Stimulated activated CD4-positive, alpha-beta T cell treated with anti-CD3 and anti-CD28 coated beads, TNF-alpha, amount 100 ng/mL, for 24 hours (primary cell): ENCODE measurements at regions not wholly inside any gene's neighbourhood (a gene's known extent, or its start where the extent isn't known, plus 50 kb on each side); places are given as distances from the start of the nearest gene placed in this dataset.
"Not testable (repeated sequence)": the region's sequence is repeated elsewhere in the genome, so short reads cannot be mapped to it uniquely, and the experiment has no call there.

Experiments
- DNase-seq, 3 experiments: peaks; one replicate each; pipeline ENCODE4 v3.0.0-alpha.2; 2020; ENCODE audit warnings: low read depth in 3 of 3

GRCh38 chr2:66174491-66174890 is 260.4 kb upstream of the MEIS1 start:
- DNase-seq = no peak

GRCh38 chr2:66173645-66174044 is 261.3 kb upstream of the MEIS1 start:
- DNase-seq = no peak

GRCh38 chr2:66171530-66171929 is 263.4 kb upstream of the MEIS1 start:
- DNase-seq = no peak

DNA sequence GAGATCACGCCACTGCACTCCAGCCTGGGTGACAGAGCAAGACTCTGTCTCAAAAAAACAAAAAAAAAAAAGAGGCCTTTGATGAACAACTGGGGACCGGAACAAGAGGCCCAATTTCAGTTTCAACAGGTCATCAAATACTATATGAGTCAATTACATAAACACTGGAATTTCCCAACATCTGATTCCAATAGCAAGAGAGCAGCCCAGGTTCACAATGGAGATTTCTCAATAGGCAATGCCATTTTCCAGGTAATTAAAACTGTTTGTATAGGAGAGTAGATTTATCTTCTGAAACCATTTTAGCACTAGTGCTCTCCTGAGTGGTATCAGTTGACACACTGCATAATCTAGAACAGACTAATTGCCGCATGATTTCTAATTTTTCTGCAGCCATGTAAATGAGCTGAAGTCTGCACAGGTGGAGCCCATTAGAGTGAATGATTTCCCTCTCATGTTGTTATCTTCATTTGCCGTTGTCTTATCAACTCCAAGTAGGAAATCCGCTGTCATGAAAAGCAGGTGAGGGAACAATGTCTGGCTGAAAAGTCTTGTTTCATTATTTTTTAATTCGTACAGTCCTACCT is 264.1 kb upstream of the MEIS1 start:
- DNase-seq = no peak

GRCh38 chr2:66169076-66169475 is 265.8 kb upstream of the MEIS1 start:
- no peak for DNase-seq

DNA sequence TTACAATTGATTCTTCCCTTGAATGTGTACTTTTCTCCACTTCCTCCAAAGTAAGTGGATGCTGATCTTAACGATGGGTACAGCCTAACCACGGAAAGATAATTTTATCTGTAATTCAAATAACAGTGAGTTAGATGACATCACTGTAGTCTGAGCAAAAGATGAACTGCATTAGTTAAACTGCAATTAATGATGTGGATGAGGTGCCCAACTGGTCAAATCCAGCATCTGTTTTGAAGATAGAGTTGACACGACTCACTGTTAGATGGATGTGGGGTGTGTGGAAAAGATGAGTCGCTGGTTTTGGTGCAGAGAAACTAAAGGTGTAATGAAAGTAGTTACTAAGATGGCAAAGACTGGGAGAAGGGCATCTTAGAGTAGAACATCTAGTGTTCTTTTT is 270.5 kb upstream of the MEIS1 start:
- DNase-seq = no peak

DNA sequence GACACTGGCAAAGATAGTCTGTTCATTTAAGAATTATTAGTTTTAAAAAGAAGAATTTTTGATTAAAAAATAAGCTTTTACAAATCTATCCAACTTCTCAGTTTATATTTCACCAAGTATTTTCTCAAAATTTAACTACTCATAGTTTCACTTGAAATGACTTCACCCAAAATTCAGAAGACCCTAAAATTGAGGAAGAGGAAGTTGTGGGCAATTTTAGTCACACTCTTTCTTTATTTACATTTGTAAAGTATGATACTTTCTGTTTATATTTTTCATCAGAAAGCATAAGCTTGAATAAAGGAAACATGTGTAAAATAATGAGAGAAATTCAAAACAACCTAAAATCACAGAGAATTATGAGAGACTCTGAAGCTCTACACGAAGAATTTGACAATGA is 278.8 kb upstream of the MEIS1 start:
- no peak for DNase-seq

- DNase-seq = no peak
These were observed 281.0 kb upstream of the MEIS1 start for GRCh38 chr2:66153941-66154340.

DNA sequence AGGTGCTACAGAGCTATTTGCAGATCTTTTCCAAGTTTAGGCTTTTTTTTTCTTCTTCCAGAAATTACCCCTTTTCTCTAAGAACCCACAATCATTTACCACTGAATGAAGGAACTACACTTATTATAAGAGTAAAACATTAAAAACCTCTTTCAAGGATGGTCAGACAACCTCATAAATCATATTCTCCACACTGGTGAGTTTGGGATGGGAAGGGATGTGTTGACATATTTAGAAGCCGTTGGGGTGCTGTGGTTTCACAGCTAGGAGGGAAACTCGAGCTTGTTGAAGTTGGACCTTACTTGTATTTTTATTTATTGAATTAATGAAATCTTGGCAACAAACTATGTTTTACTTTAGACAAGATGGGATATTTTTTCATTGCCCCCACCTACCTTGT is 289.4 kb upstream of the MEIS1 start:
- DNase-seq = no peak

DNA sequence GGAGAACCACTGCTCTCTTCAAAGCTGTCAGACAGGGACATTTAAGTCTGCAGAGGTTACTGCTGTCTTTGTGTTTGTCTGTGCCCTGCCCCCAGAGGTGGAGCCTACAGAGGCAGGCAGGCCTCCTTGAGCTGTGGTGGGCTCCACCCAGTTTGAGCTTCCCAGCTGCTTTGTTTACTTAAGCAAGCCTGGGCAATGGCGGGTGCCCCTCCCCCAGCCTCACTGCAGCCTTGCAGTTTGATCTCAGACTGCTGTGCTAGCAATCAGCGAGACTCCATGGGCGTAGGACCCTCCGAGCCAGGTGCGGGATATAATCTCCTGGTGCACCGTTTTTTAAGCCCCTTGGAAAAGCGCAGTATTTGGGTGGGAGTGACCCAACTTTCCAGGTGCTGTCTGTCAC is 290.6 kb upstream of the MEIS1 start:
- not testable (repeated sequence) for DNase-seq

DNA sequence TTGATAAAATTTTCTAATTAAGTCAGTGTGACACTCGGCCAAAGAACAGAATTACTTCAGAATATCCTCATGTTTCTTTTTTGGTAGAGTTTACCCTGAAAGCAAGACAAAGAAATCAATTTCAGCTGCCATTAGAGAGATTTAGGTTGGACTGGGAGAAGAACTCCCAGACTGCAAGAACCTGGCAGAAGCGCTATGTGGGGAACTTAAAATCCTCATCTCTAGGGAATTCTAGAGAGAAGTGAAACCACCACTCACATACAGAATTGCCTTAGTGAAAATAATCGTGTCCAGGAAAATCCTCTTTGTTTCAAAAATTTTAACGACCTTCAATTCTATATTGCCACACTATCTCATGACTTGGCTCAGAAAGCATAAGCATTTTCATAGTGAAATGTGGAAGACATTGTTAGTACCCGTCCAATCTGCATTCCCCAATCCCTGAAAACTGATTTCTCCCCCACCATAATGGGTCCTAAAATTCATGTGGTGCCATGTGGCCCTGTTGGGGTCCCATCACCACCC is 297.3 kb upstream of the MEIS1 start:
- DNase-seq = no peak

DNA sequence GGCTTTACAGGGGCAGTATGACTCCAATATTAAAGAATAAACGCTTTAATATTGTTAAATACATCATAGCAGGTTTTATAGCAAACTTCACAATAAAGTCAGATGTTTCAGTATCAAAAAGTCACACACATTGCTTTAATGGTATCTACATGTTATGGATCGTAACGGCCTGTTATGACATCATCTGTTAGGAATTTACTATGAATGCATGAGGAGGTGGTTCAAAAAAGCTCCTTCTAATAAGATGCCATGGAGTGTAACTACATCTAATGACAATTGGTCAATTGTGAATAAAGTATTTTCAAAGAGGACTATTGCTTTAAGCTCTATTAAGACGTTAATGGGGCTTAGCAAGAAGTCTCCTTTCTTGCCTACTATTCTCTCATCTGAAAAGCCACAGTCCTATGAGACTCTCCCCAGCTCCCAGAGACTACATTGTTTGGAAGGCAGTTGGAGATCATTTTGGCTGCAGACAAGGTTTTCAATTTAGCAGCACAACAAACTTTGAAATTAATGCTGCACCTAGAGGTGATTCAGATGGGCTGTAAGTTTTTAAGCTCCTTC is 300.7 kb upstream of the MEIS1 start:
- DNase-seq = no peak

- no peak for DNase-seq
These were observed 307.3 kb upstream of the MEIS1 start for GRCh38 chr2:66127656-66128055.

- DNase-seq = no peak
These were observed 307.9 kb upstream of the MEIS1 start for GRCh38 chr2:66127061-66127460.

DNA sequence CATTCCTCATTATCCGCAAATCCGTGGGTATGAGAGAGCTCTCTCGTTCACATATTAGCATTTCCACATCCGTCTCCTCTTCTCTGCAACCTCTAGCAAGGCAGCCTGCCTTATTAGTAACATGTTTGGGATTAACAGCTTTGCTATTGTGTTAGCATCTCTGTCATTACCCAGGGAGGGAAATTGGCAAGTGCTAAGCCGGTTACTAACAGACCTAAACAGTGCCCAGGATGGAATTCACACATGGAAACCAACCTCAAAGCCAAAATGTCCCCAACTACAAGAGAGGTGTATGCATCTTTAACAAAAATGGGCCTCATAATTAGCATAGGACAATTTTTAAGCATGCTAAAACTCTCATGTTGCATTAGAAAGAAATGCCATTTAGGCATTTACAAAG is 309.0 kb upstream of the MEIS1 start:
- no peak for DNase-seq

DNA sequence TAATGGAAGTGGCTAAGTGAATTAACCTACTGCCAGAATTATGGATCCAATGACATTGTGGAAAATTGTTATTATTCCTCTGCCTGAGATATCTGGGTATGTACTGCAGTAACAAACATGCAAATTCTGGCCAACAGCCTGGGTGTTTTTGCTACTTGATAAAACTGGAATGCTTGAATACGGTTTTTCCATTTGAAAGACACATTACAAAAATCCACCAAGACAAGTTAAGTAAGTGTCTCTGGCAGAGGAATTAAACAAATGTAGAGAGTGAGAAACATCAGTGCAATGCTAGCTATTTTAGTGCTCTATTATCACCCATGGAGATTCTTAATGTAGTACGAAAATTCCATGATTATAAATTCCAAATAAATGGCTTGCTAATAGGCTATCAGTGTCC is 312.4 kb upstream of the MEIS1 start:
- no peak for DNase-seq

- no peak for DNase-seq
These were observed 313.0 kb upstream of the MEIS1 start for GRCh38 chr2:66121946-66122345.

DNA sequence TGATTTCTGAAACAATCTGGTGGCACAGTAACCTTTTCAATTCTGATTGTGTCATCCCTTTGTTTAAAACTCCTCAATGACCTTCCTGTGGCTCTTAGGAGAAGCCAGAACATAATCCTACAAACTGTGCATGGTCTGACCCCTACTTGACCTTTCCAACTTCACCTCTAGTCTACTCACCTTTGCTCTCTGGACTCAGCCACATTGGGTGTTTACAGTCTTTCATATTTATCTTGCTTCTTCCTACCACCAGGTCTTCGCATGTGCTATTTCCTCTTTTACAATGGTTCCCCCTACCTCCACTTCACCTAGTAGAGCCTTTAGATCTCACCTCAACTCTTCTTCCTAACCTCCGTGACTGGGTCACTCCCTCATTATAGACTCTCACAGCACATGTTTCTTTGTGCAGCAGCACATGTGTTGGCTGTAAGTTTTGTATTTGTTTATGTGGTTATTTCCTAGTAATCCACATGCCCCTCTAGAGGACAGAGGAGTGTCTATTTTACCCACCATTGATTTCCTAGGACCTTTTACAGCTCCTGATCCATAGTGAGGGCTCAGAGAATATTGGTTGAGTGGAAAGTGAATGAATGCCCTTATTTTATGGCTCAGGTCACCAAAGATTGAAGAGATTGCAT is 320.8 kb upstream of the MEIS1 start:
- no peak for DNase-seq

DNA sequence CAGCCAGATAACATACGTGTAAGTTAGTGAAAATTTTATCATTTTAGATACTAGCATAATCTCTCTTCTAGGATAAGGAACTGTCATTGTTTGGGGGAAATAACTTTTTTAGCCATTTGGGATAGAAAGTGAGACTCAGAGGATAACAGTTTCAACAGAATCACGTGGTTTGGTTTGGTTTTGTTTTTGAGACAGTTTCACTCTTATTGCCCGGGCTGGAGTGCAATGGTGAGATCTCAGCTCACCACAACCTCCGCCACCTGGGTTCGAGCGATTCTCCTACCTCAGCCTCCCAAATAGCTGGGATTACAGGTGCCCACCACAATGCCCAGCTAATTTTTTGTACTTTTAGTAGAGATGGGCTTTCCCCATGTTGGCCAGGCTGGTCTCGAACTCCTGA is 323.2 kb upstream of the MEIS1 start:
- DNase-seq = no peak

GRCh38 chr2:66110608-66111007 is 324.3 kb upstream of the MEIS1 start:
- no peak for DNase-seq

DNA sequence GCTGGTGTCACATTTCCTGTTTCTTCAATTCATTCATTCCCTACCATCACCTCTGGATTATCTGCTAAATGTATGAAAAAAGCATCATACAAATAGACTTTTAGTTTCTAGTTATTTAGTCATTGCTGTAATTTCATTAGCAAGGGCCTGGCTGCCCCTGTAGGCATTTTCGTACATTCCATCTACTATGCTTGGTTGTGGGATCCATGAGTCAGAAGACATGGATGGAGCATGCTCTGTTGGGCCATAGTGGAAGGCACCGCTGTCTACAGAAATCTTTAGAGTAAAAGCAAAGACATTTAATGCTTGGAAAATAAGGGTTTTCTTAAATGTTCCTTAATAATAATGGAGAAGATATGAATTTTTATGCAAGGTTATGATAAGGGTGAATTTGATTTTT is 324.8 kb upstream of the MEIS1 start:
- no peak for DNase-seq

DNA sequence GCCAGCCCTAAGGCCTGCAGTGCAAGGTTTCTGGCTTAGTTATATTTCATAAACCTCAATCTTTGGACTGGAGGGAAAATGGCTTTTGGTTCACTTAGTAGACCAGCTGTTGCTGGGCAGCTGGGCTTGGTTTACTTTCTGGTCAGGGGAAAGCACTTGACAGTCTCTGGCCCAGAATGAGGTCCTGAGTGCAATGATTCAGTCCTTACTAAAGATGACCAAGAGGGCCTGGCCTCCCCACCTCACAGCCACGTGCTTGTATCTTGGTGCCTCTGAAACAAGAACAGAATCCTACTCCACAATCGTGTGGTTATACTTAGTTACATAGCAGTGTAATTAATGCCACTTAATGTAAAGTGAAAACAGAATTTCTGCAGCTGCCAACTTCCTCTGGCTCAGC is 325.5 kb upstream of the MEIS1 start:
- DNase-seq = no peak

DNA sequence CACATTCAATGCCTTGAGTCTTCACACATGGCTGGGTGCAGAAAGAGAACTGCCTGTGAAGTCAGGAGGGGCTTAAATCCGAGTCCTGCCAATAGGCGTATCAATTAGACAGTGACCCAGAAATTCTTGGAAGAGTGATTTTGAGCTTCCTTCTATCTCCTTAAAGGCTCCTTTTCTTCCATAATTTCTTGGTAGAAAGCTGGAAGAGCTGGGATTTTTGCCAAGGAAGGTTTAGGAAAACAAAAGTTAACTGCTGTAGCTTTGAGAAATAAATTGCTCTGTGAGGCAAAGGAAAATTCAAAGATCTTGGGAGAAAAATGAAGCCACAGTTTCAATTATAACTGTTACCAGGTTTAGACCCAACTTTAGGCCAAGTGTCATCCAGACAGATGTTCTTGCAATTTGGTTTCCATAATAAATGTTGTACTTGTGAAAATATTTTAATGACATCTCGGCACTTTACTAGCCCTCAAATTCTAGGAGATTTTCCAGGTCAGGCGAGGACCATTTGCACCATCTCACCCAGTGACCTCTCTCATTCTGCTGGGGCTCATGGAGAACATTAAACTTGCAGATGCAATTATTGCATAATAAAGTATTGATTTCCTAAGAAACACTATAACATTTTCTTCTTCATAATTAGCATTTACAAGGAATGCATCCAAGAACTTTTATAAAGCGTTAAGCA is 329.7 kb upstream of the MEIS1 start:
- DNase-seq = no peak
